ENCODE measurements at regions not wholly inside any gene's neighbourhood (a gene's known extent, or its start where the extent isn't known, plus 50 kb on each side); places are given as distances from the start of the nearest gene placed in this dataset.

- Histone ChIP-seq H4K8ac (replicated peaks; ENCODE audit: insufficient read length, low read depth, low read length) (no peak overlapping the region), H3K56ac (ENCODE audit: insufficient read length, low read depth, low read length) (no peak overlapping the region), H2BK120ac (ENCODE audit: low read depth, low read length, poor library complexity, severe bottlenecking) (no peak overlapping the region), H3K18ac (ENCODE audit: insufficient read length, low read depth, low read length) (no peak overlapping the region), H4K91ac (ENCODE audit: insufficient read length, low read depth, low read length) (no peak overlapping the region), H3T11ph (ENCODE audit: low read length) (no peak overlapping the region), H3K27me3 (ENCODE audit: insufficient read depth, low read length) (no peaks in the 10 kb centered on the region), H3K27ac (ENCODE audit: insufficient read length, low read depth, low read length) (no peak overlapping the region), H2BK5ac (ENCODE audit: insufficient read length, low read length) (no peak overlapping the region), H2AFZ (ENCODE audit: low read length) (no peak overlapping the region), H3K4me2 (ENCODE audit: insufficient read depth, insufficient read length, low read length) (no peak overlapping the region), H4K5ac (ENCODE audit: insufficient read length, low read depth, low read length) (no peak overlapping the region), H2BK15ac (ENCODE audit: low read depth, low read length) (no peak overlapping the region), H2AK5ac (ENCODE audit: insufficient read length, low read length) (no peak overlapping the region), H3K9ac (ENCODE audit: extremely low read depth, insufficient read length, low read length) (no peak overlapping the region), H3K4me1 (ENCODE audit: insufficient read depth, low read length) (no peaks in the 10 kb centered on the region), H2BK20ac (ENCODE audit: low read depth, low read length, poor library complexity, severe bottlenecking) (no peak overlapping the region), H3K79me2 (ENCODE audit: insufficient read depth, low read length) (no peaks in the 10 kb centered on the region), H3K14ac (ENCODE audit: insufficient read depth, low read length) (no peak overlapping the region), H3K4ac (ENCODE audit: low read depth, low read length) (no peak overlapping the region), H3K9me3 (ENCODE audit: control insufficient read depth, low read depth, low read length) (no peaks in the 10 kb centered on the region), H3K23ac (ENCODE audit: insufficient read length, low read depth, low read length) (no peak overlapping the region), H4K20me1 (ENCODE audit: control insufficient read depth, insufficient read depth, insufficient read length) (no peaks in the 10 kb centered on the region), H3K23me2 (ENCODE audit: insufficient read length, low read depth, low read length, poor library complexity, severe bottlenecking) (no peaks in the 10 kb centered on the region), H3K79me1 (ENCODE audit: insufficient read depth, low read depth, low read length, poor library complexity, severe bottlenecking) (no peaks in the 10 kb centered on the region), H2BK12ac (ENCODE audit: insufficient read length, low read depth, low read length) (no peak overlapping the region)
- Mint-ChIP-seq H3K4me3 (no peak overlapping the region), H3K36me3 (ENCODE audit: insufficient read depth in 1 of 3, low read depth in 3 of 3) (no peaks in the 10 kb centered on the region), H3K27ac (no peak overlapping the region), H3K27me3 (ENCODE audit: low read depth) (no peaks in the 10 kb centered on the region; the same call in 1 of the 2 replicates), H3K9me3 (no peaks in the 10 kb centered on the region), H3K4me1 (peaks cover 3 to 13% of the 10 kb centered on the region in 2 experiments; a peak in 3 of 4 replicates)
- no CpG with 5 or more reads among the region's 3 CpGs for WGBS (ENCODE audit: extremely low coverage, insufficient read length, low lambda C conversion rate)
- no peak for TF ChIP-seq CTCF (conservative IDR thresholded peaks at IDR 0.05)
- no peak for DNase-seq
Observed at GRCh38 chr3:72678380-72678779, 169.9 kb downstream of the SHQ1 start.

Data from H9 (cell line).